Pancreas (tissue), 10 donors: ENCODE measurements at regions not wholly inside any gene's neighbourhood (a gene's known extent, or its start where the extent isn't known, plus 50 kb on each side); places are given as distances from the start of the nearest gene placed in this dataset.

Experiments
- ATAC-seq, 4 donors: fragments of 200-7000 bp; cut with Tn5 transposase; one replicate each; pipeline versions ENCODE4 v1.8.0 to v1.9.1; 2020; ENCODE audit warnings: mild to moderate bottlenecking in 4 of 4, moderate library complexity in 4 of 4
- DNase-seq, 6 donors: peaks; one replicate each; pipeline ENCODE4 v3.0.0-alpha.2; 2020
- FAIRE-seq: peaks from 2 replicates; lab custom pipeline; 2012; peaks lifted over from hg19 to GRCh38; lab: Jason Lieb, UNC
- H3K27ac ChIP-seq, 4 donors: fragments of 200-600 bp; sonication (generic); 1 replicate in 3 of 4; 2 replicates in 1 of 4; pipeline versions ENCODE4 v1.5.0 to v1.8.0; 2020
- H3K27me3 ChIP-seq, 4 donors: fragments of 200-600 bp; one replicate each; pipeline ENCODE4 v1.8.0; 2021
- H3K36me3 ChIP-seq, 3 donors: fragments of 200-600 bp; sonication (generic) in 1 of 3; one replicate each; pipeline versions ENCODE4 v1.5.0 to v1.8.0; 2020 to 2021
- H3K4me1 ChIP-seq, 3 donors: fragments of 200-600 bp; one replicate each; pipeline ENCODE4 v1.8.0; 2021
- H3K4me3 ChIP-seq, 4 donors: fragments of 200-600 bp; sonication (generic) in 2 of 4; one replicate each; pipeline versions ENCODE4 v1.5.0 to v1.8.0; 2020 to 2021
- H3K9me3 ChIP-seq, 4 donors: fragments of 200-600 bp; one replicate each; pipeline ENCODE4 v1.8.0; 2021
- WGBS, 2 donors: extraction: QIAGEN DNeasy Blood & Tissue Kit; methylation state at CpG; one replicate each; pipeline ENCODE4 v1.1.7; 2013; 5-methylcytosine and 5-hydroxymethylcytosine counted together
- intact Hi-C, 3 donors: fragments of 100-400 bp; cut with DNase I; formaldehyde crosslinking; loops; one replicate each; pipeline versions ENCODE4 v1.11.1 to v1.14.2; 2022
- TF ChIP-seq, protein P1 (sequence below), 4 donors: fragments of 200-600 bp; sonication (generic) in 3 of 4; IDR thresholded peaks; one replicate each; pipeline versions ENCODE4 v1.5.0 to v1.8.0; 2021; ENCODE audit warnings: antibody characterized with exemption in 4 of 4
- donor health status: healthy with polysubstance abuse.
- donor health status: DM: no; HTN: no; CAD: no; lungs with moderate emphysema.
- donor health status: DM: no; HTN: no; CAD: no.
- donor health status: control.
- donor health status: control.
- donor health status: Bipolar disorder and iron deficiency.
- donor health status: DM: yes; HTN: yes; CAD: no.
- donor health status: DM: no; HTN: no; CAD: no.
- donor health status: DM: no; HTN: no; CAD: no.
- donor health status: DM: yes; HTN: yes; CAD: no.

DNA sequence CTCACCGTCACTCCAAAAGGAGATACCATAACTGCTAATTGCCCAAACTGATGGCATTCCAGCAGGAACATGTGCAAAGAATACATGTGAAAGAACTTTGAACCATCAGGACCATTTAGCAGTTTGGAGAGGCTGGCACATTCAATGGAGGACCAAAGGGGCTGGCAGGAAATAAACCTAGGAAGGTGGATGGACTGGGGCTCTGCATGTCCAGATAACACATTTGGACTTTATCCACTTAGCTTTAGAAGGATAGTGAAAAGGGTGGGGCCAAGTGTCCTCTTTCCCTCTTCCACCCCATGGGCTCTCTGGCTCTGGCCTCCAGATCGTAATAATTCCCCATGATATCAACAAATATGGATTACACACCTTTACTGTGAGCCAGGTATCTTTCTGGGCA, 58.8 kb upstream of the CALM2 start:
- Histone ChIP-seq H3K4me3 (no peak overlapping the region), H3K27ac (no peak overlapping the region), H3K27me3 (no peaks in the 10 kb centered on the region), H3K9me3 (no peaks in the 10 kb centered on the region), H3K36me3 (no peaks in the 10 kb centered on the region), H3K4me1 (no peaks in the 10 kb centered on the region)
- WGBS, 2 donors, result 87 to 96% methylated on average over 2 of the region's 2 CpGs
- no peak for ATAC-seq
- no peak for FAIRE-seq
- TF ChIP-seq, protein P1, sequence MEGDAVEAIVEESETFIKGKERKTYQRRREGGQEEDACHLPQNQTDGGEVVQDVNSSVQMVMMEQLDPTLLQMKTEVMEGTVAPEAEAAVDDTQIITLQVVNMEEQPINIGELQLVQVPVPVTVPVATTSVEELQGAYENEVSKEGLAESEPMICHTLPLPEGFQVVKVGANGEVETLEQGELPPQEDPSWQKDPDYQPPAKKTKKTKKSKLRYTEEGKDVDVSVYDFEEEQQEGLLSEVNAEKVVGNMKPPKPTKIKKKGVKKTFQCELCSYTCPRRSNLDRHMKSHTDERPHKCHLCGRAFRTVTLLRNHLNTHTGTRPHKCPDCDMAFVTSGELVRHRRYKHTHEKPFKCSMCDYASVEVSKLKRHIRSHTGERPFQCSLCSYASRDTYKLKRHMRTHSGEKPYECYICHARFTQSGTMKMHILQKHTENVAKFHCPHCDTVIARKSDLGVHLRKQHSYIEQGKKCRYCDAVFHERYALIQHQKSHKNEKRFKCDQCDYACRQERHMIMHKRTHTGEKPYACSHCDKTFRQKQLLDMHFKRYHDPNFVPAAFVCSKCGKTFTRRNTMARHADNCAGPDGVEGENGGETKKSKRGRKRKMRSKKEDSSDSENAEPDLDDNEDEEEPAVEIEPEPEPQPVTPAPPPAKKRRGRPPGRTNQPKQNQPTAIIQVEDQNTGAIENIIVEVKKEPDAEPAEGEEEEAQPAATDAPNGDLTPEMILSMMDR (IDR thresholded peaks at IDR 0.05), result no peak
- intact Hi-C loops, result no loop called here
- no peak for DNase-seq

- no peak for ATAC-seq
- Histone ChIP-seq H3K27me3 (no peaks in the 10 kb centered on the region), H3K27ac (no peak overlapping the region), H3K4me1 (no peaks in the 10 kb centered on the region), H3K36me3 (no peaks in the 10 kb centered on the region), H3K9me3 (no peaks in the 10 kb centered on the region), H3K4me3 (no peak overlapping the region)
- DNase-seq, result no peak
- intact Hi-C loops, result no loop called here
- TF ChIP-seq, protein P1 (IDR thresholded peaks at IDR 0.05), result no peak
- 90 to 94% methylated on average over 6 of the region's 6 CpGs for WGBS, 2 donors
- no peak for FAIRE-seq
These were observed 58.1 kb upstream of the CALM2 start for GRCh38 chr2:47234456-47234855.

- Histone ChIP-seq H3K36me3 (no peaks in the 10 kb centered on the region), H3K4me1 (no peaks in the 10 kb centered on the region), H3K9me3 (no peaks in the 10 kb centered on the region), H3K27ac (no peak overlapping the region), H3K4me3 (no peak overlapping the region), H3K27me3 (no peaks in the 10 kb centered on the region)
- DNase-seq, result no peak
- WGBS, 2 donors, result 79% methylated on average over 8 of the region's 8 CpGs
- FAIRE-seq, result no peak
- ATAC-seq, result no peak
- intact Hi-C loops, result no loop called here
- TF ChIP-seq, protein P1 (IDR thresholded peaks at IDR 0.05), result no peak
These were observed 56.6 kb upstream of the CALM2 start for GRCh38 chr2:47232738-47233415.

- Histone ChIP-seq H3K27me3 (no peaks in the 10 kb centered on the region), H3K4me3 (no peak overlapping the region), H3K9me3 (no peaks in the 10 kb centered on the region), H3K36me3 (no peaks in the 10 kb centered on the region), H3K27ac (no peak overlapping the region), H3K4me1 (peaks cover 15 to 16% (median 15%) of the 10 kb centered on the region in 3 donors)
- TF ChIP-seq, protein P1 (IDR thresholded peaks at IDR 0.05), result no peak
- 79 to 82% methylated on average over 4 of the region's 4 CpGs for WGBS, 2 donors
- intact Hi-C loops, result no loop called here
- FAIRE-seq (no peak), ATAC-seq (peak in 2 of 4 donors; percentile 9 to 34), DNase-seq (no peak)
These were observed 54.1 kb upstream of the CALM2 start for GRCh38 chr2:47230418-47230817.

GRCh38 chr2:47227532-47228279, 51.4 kb upstream of the CALM2 start:
- H3K27me3 ChIP-seq, result no peaks in the 10 kb centered on the region
- no peak for ATAC-seq
- 90 to 93% methylated on average over 9 of the region's 9 CpGs for WGBS, 2 donors
- H3K9me3 ChIP-seq, result no peaks in the 10 kb centered on the region
- peaks cover 15 to 24% (median 21%) of the 10 kb centered on the region in 3 donors for H3K4me1 ChIP-seq
- TF ChIP-seq, protein P1 (IDR thresholded peaks at IDR 0.05), result no peak
- H3K27ac ChIP-seq, result no peak overlapping the region
- DNase-seq, result no peak
- H3K36me3 ChIP-seq, result no peaks in the 10 kb centered on the region
- no peak for FAIRE-seq
- intact Hi-C loops, result no loop called here
- H3K4me3 ChIP-seq, result no peak overlapping the region
